Endothelial cell of umbilical vein (primary cell): ENCODE measurements at regions not wholly inside any gene's neighbourhood (a gene's known extent, or its start where the extent isn't known, plus 50 kb on each side); places are given as distances from the start of the nearest gene placed in this dataset.

Experiments used
- BruUV-seq: library from RNA; stranded (reverse); fragments of 400-500 nt; replicated peaks from 2 replicates; lab custom pipeline; 2021; lab: Mats Ljungman, UMichigan
- CTCF ChIA-PET: fragments of 300-600, 350-600 bp; sonication (Branson Sonifier 250); formaldehyde crosslinking; loops from one replicate; lab custom pipeline; 2021; ENCODE audit warnings: antibody characterized with exemption, inconsistent platforms; lab: Charles Lee
- POLR2A ChIA-PET: fragments of 300-600, 350-600 bp; sonication (Branson Sonifier 250); formaldehyde crosslinking; loops from one replicate; lab custom pipeline; 2021; ENCODE audit warnings: antibody characterized with exemption, inconsistent platforms; lab: Charles Lee
- DNase-seq: peaks from one replicate; pipeline ENCODE4 v3.0.0-alpha.2; 2011; ENCODE audit warnings: low read depth, low spot score
- FAIRE-seq: peaks from 2 replicates; lab custom pipeline; 2011; peaks lifted over from hg19 to GRCh38; lab: Jason Lieb, UNC
- H2AFZ ChIP-seq: 2 replicates; pipeline ENCODE4 v1.6.0; 2012; ENCODE audit warnings: low read depth, low read length, control low read depth, inconsistent platforms
- H3K27ac ChIP-seq: 2 replicates; pipeline ENCODE4 v1.5.1; 2011; ENCODE audit warnings: low read depth, mild to moderate bottlenecking, control low read depth, low read length, moderate library complexity; ENCODE audit not compliant: insufficient read depth
- H3K27me3 ChIP-seq, 2 experiments: 2 replicates each; pipeline versions ENCODE4 v1.6.0 to v1.6.1; 2011; ENCODE audit warnings: low read length in 2 of 2, mixed read lengths in 1 of 2; ENCODE audit not compliant: control insufficient read depth in 2 of 2, insufficient read depth in 2 of 2
- H3K36me3 ChIP-seq, 2 experiments: 2 replicates in 1 of 2; 3 replicates in 1 of 2; pipeline ENCODE4 v1.5.1; 2011; ENCODE audit warnings: low read length in 2 of 2, mild to moderate bottlenecking in 1 of 2, moderate library complexity in 1 of 2; ENCODE audit not compliant: control insufficient read depth in 2 of 2, insufficient read depth in 2 of 2; ENCODE audit errors: extremely low read depth in 1 of 2
- H3K4me1 ChIP-seq: 3 replicates; pipeline ENCODE4 v1.5.1; 2011; ENCODE audit warnings: mild to moderate bottlenecking, low read length; ENCODE audit not compliant: control insufficient read depth, insufficient read depth; ENCODE audit errors: extremely low read depth
- H3K4me2 ChIP-seq: 2 replicates; pipeline ENCODE4 v1.6.1; 2011; ENCODE audit warnings: low read length, control low read depth, mixed read lengths; ENCODE audit not compliant: insufficient read depth
- H3K4me3 ChIP-seq, 3 experiments: fragments of 200-600 bp in 1 of 3; sonication (generic), shearing (Covaris generic) in 1 of 3; replicated peaks in 1 of 3; 2 replicates each; pipeline ENCODE4 v1.5.1; 2011 to 2016; ENCODE audit warnings: control low read depth in 3 of 3, low read length in 3 of 3, mild to moderate bottlenecking in 2 of 3, inconsistent platforms in 1 of 3, low read depth in 1 of 3, moderate library complexity in 1 of 3; ENCODE audit not compliant: insufficient read depth in 1 of 3
- H3K79me2 ChIP-seq: 2 replicates; pipeline ENCODE4 v1.6.0; 2012; ENCODE audit warnings: low read length, inconsistent platforms; ENCODE audit not compliant: control insufficient read depth, insufficient read depth
- H3K9ac ChIP-seq: replicated peaks from 2 replicates; pipeline ENCODE3; 2011; ENCODE audit warnings: low read length, control low read depth; ENCODE audit not compliant: insufficient read depth; ENCODE audit errors: extremely low read depth
- H3K9me1 ChIP-seq: replicated peaks from 3 replicates; pipeline ENCODE4 v1.6.0; 2011; ENCODE audit warnings: mild to moderate bottlenecking, low read length; ENCODE audit not compliant: control insufficient read depth, insufficient read depth; ENCODE audit errors: extremely low read depth
- H3K9me3 ChIP-seq: replicated peaks from 2 replicates; pipeline ENCODE4 v1.5.1; 2012; ENCODE audit warnings: low read length, inconsistent platforms; ENCODE audit not compliant: control insufficient read depth, insufficient read depth
- H4K20me1 ChIP-seq: replicated peaks from 2 replicates; pipeline ENCODE3; 2011; ENCODE audit warnings: mild to moderate bottlenecking, low read length; ENCODE audit not compliant: control insufficient read depth, insufficient read depth; ENCODE audit errors: extremely low read depth
- CTCF ChIP-seq, 2 donors: IDR thresholded peaks; 1 replicate in 1 of 2; 2 replicates in 1 of 2; pipeline ENCODE4 v1.5.1; 2011; ENCODE audit warnings: low read length in 2 of 2, mild to moderate bottlenecking in 2 of 2, moderate library complexity in 2 of 2, control low read depth in 1 of 2, inconsistent platforms in 1 of 2, low read depth in 1 of 2; ENCODE audit not compliant: insufficient read depth in 1 of 2; ENCODE audit errors: extremely low read depth in 1 of 2
- EZH2 ChIP-seq: IDR thresholded peaks from 2 replicates; pipeline ENCODE4 v1.6.1; 2012; ENCODE audit warnings: borderline replicate concordance, low read depth, mild to moderate bottlenecking, moderate library complexity, low read length, inconsistent platforms; ENCODE audit not compliant: severe bottlenecking
- FOS ChIP-seq: IDR thresholded peaks from 2 replicates; pipeline ENCODE4 v1.6.1; 2011; ENCODE audit warnings: mild to moderate bottlenecking, low read length, moderate library complexity, borderline replicate concordance; ENCODE audit not compliant: insufficient read depth
- GATA2 ChIP-seq: IDR thresholded peaks from 2 replicates; pipeline ENCODE4 v1.7.0; 2011; ENCODE audit warnings: low read depth, mild to moderate bottlenecking, moderate library complexity, mixed read lengths, low read length; ENCODE audit not compliant: insufficient read length, insufficient read depth
- JUN ChIP-seq: IDR thresholded peaks from 2 replicates; pipeline ENCODE4 v1.6.1; 2011; ENCODE audit warnings: borderline replicate concordance, low read depth; ENCODE audit not compliant: insufficient read length, insufficient read depth
- MAX ChIP-seq: IDR thresholded peaks from 2 replicates; pipeline ENCODE4 v1.6.1; 2011; ENCODE audit not compliant: insufficient read depth, insufficient read length
- MYC ChIP-seq: IDR thresholded peaks from one replicate; pipeline ENCODE4 v1.6.1; 2011; ENCODE audit warnings: mild to moderate bottlenecking, low read depth, low read length
- POLR2A ChIP-seq: IDR thresholded peaks from 2 replicates; pipeline ENCODE4 v1.6.1; 2012; ENCODE audit warnings: low read depth, mild to moderate bottlenecking, control low read depth, low read length
- POLR2AphosphoS5 ChIP-seq: IDR thresholded peaks from 2 replicates; pipeline ENCODE4 v1.6.1; 2012; ENCODE audit warnings: low read depth, mild to moderate bottlenecking, control low read depth, low read length, moderate library complexity; ENCODE audit not compliant: insufficient read depth
- dilution Hi-C: fragments of 300-500 bp; cut with MboI; formaldehyde crosslinking; loops from one replicate; pipeline ENCODE4 v1.15.0; 2019; ENCODE audit warnings: low sequenced_read_pairs; ENCODE audit not compliant: extremely low pct_ligation_motif_present
- intact Hi-C: fragments of 100-400 bp; cut with micrococcal nuclease; formaldehyde crosslinking; loops from one replicate; pipeline ENCODE4 v1.10.0; 2022

GRCh38 chr5:175195698-175196656 lies 248.0 kb downstream of the DRD1 start:
- CTCF ChIA-PET = no interaction called here
- no peaks in the 10 kb centered on the region for H3K4me1 ChIP-seq
- dilution Hi-C loops = no loop called here
- no peaks in the 10 kb centered on the region for H3K79me2 ChIP-seq
- no peak overlapping the region for H3K4me2 ChIP-seq
- no peak overlapping the region for H3K27ac ChIP-seq
- peaks cover 4% of the 10 kb centered on the region for H3K9me3 ChIP-seq
- H4K20me1 ChIP-seq = no peaks in the 10 kb centered on the region
- BruUV-seq = no TSS peak
- no peak overlapping the region for H3K4me3 ChIP-seq
- H3K36me3 ChIP-seq = no peaks in the 10 kb centered on the region
- no peak for DNase-seq
- no peak overlapping the region for H3K9ac ChIP-seq
- no peaks in the 10 kb centered on the region for H3K27me3 ChIP-seq
- no peak for FAIRE-seq
- no peaks in the 10 kb centered on the region for H3K9me1 ChIP-seq
- TF ChIP-seq POLR2A (no peak), MAX (no peak), JUN (no peak), EZH2 (no peak), MYC (no peak), FOS (no peak), CTCF (IDR thresholded peaks at IDR 0.05; ENCODE audit: extremely low read depth in 1 of 2, insufficient read depth in 1 of 2, low read depth in 1 of 2, low read length in 2 of 2) (no peak), GATA2 (no peak), POLR2AphosphoS5 (no peak)
- intact Hi-C loops = no loop called here
- POLR2A ChIA-PET = no interaction called here
- H2AFZ ChIP-seq = no peak overlapping the region
